ENCODE measurements at regions not wholly inside any gene's neighbourhood (a gene's known extent, or its start where the extent isn't known, plus 50 kb on each side); places are given as distances from the start of the nearest gene placed in this dataset.

GRCh38 chrX:13468096-13468495 lies 101.3 kb upstream of the EGFL6 start:
- TF ChIP-seq ELF1 (IDR thresholded peaks at IDR 0.05) (no peak), GATA2 (CRISPR knock-in tag; IDR thresholded peaks at IDR 0.05) (no peak), MEF2A (IDR thresholded peaks at IDR 0.05; ENCODE audit: borderline replicate concordance, low read depth) (no peak), JUND (IDR thresholded peaks at IDR 0.05) (no peak), EZH2phosphoT487 (IDR thresholded peaks at IDR 0.05; ENCODE audit: borderline replicate concordance, low read depth) (no peak), POLR2AphosphoS5 (IDR thresholded peaks at IDR 0.05; ENCODE audit: low read depth, low read length) (no peak), EP300 (IDR thresholded peaks at IDR 0.05; ENCODE audit: borderline replicate concordance in 1 of 2, low read depth in 1 of 2, low read length in 1 of 2) (no peak), NFIC (IDR thresholded peaks at IDR 0.05; ENCODE audit: borderline replicate concordance) (no peak), RAD21 (IDR thresholded peaks at IDR 0.05; ENCODE audit: low read length) (no peak)
- TF ChIP-seq, protein P1, sequence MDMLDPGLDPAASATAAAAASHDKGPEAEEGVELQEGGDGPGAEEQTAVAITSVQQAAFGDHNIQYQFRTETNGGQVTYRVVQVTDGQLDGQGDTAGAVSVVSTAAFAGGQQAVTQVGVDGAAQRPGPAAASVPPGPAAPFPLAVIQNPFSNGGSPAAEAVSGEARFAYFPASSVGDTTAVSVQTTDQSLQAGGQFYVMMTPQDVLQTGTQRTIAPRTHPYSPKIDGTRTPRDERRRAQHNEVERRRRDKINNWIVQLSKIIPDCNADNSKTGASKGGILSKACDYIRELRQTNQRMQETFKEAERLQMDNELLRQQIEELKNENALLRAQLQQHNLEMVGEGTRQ (IDR thresholded peaks at IDR 0.05; ENCODE audit: borderline replicate concordance, low read depth, low read length) = no peak
- TF ChIP-seq, protein P2, sequence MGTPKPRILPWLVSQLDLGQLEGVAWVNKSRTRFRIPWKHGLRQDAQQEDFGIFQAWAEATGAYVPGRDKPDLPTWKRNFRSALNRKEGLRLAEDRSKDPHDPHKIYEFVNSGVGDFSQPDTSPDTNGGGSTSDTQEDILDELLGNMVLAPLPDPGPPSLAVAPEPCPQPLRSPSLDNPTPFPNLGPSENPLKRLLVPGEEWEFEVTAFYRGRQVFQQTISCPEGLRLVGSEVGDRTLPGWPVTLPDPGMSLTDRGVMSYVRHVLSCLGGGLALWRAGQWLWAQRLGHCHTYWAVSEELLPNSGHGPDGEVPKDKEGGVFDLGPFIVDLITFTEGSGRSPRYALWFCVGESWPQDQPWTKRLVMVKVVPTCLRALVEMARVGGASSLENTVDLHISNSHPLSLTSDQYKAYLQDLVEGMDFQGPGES (IDR thresholded peaks at IDR 0.05; ENCODE audit: low read depth, low read length) = no peak
- TF ChIP-seq, protein P3, sequence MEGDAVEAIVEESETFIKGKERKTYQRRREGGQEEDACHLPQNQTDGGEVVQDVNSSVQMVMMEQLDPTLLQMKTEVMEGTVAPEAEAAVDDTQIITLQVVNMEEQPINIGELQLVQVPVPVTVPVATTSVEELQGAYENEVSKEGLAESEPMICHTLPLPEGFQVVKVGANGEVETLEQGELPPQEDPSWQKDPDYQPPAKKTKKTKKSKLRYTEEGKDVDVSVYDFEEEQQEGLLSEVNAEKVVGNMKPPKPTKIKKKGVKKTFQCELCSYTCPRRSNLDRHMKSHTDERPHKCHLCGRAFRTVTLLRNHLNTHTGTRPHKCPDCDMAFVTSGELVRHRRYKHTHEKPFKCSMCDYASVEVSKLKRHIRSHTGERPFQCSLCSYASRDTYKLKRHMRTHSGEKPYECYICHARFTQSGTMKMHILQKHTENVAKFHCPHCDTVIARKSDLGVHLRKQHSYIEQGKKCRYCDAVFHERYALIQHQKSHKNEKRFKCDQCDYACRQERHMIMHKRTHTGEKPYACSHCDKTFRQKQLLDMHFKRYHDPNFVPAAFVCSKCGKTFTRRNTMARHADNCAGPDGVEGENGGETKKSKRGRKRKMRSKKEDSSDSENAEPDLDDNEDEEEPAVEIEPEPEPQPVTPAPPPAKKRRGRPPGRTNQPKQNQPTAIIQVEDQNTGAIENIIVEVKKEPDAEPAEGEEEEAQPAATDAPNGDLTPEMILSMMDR (IDR thresholded peaks at IDR 0.05) = no peak
- TF ChIP-seq, protein P4, sequence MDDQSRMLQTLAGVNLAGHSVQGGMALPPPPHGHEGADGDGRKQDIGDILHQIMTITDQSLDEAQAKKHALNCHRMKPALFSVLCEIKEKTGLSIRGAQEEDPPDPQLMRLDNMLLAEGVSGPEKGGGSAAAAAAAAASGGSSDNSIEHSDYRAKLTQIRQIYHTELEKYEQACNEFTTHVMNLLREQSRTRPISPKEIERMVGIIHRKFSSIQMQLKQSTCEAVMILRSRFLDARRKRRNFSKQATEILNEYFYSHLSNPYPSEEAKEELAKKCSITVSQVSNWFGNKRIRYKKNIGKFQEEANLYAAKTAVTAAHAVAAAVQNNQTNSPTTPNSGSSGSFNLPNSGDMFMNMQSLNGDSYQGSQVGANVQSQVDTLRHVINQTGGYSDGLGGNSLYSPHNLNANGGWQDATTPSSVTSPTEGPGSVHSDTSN (IDR thresholded peaks at IDR 0.05) = no peak
- TF ChIP-seq, protein P5, sequence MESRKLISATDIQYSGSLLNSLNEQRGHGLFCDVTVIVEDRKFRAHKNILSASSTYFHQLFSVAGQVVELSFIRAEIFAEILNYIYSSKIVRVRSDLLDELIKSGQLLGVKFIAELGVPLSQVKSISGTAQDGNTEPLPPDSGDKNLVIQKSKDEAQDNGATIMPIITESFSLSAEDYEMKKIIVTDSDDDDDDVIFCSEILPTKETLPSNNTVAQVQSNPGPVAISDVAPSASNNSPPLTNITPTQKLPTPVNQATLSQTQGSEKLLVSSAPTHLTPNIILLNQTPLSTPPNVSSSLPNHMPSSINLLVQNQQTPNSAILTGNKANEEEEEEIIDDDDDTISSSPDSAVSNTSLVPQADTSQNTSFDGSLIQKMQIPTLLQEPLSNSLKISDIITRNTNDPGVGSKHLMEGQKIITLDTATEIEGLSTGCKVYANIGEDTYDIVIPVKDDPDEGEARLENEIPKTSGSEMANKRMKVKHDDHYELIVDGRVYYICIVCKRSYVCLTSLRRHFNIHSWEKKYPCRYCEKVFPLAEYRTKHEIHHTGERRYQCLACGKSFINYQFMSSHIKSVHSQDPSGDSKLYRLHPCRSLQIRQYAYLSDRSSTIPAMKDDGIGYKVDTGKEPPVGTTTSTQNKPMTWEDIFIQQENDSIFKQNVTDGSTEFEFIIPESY (IDR thresholded peaks at IDR 0.05; ENCODE audit: borderline replicate concordance, low read depth) = no peak
